Right lobe of liver (tissue), 4 donors: ENCODE measurements at regions not wholly inside any gene's neighbourhood (a gene's known extent, or its start where the extent isn't known, plus 50 kb on each side); places are given as distances from the start of the nearest gene placed in this dataset.

ENCODE experiments used
- CTCF ChIP-seq, 4 donors: fragments of 200-600 bp in 3 of 4; fragments of 450-650 bp in 1 of 4; IDR thresholded peaks; one replicate each; pipeline versions ENCODE4 v1.5.1 to v1.8.0; 2016 to 2022; ENCODE audit warnings: antibody characterized with exemption in 4 of 4, mild to moderate bottlenecking in 2 of 4
- POLR2A ChIP-seq: fragments of 450-650 bp; IDR thresholded peaks from one replicate; pipeline ENCODE4 v1.6.1; 2017; ENCODE audit warnings: antibody characterized with exemption, mild to moderate bottlenecking
- donor health status: DM: no; HTN: no; CAD: no.
- donor health status: DM: no; HTN: no; CAD: no.
- donor health status: DM: no; HTN: yes; CAD: no.

- TF ChIP-seq CTCF (IDR thresholded peaks at IDR 0.05) (no peak), POLR2A (no peak)
Measured at GRCh38 chr16:86778978-86779377, 200.6 kb downstream of the FOXL1 start.
